ENCODE measurements at regions not wholly inside any gene's neighbourhood (a gene's known extent, or its start where the extent isn't known, plus 50 kb on each side); places are given as distances from the start of the nearest gene placed in this dataset.

GRCh38 chr13:44837250-44837649 lies 152.0 kb downstream of the NUFIP1 start:
- no peaks in the 10 kb centered on the region for H3K27me3 ChIP-seq (ENCODE audit: control insufficient read depth in 2 of 2, insufficient read depth in 2 of 2, low read length in 2 of 2)
- ChIA-PET POLR2A (no interaction called here), CTCF (ENCODE audit: low intra/inter-chr PET ratio) (no interaction called here)
- 0% methylated on average over 1 of the region's 1 CpG for WGBS (ENCODE audit: insufficient coverage, low coverage, missing lambda C conversion rate)
- no peaks in the 10 kb centered on the region for H3K9me3 ChIP-seq (replicated peaks; ENCODE audit: control insufficient read depth, insufficient read depth, low read depth, low read length)
- H3K9me1 ChIP-seq (ENCODE audit: control insufficient read depth, insufficient read depth, low read length), result no peaks in the 10 kb centered on the region
- H3K79me2 ChIP-seq (ENCODE audit: control insufficient read depth, insufficient read depth, low read length), result no peaks in the 10 kb centered on the region
- H3K36me3 ChIP-seq (ENCODE audit: control insufficient read depth, insufficient read depth, low read length), result no peaks in the 10 kb centered on the region
- H3K9ac ChIP-seq (ENCODE audit: insufficient read depth in 1 of 2, low read depth in 2 of 2, low read length in 2 of 2), result no peak overlapping the region
- no peak overlapping the region for H3K4me2 ChIP-seq (ENCODE audit: insufficient read depth, low read length)
- no peaks in the 10 kb centered on the region for H3K4me1 ChIP-seq (replicated peaks in 1 of 2; ENCODE audit: control insufficient read depth in 2 of 2, insufficient read depth in 2 of 2, low read length in 2 of 2)
- in situ Hi-C loops (cut with MboI) (no loop called here), intact Hi-C loops (cut with micrococcal nuclease) (no loop called here)
- BruUV-seq (replicated peaks), result no TSS peak
- DNase-seq (ENCODE audit: extremely low read depth in 1 of 4, low spot score in 3 of 4) (no peak), FAIRE-seq (no peak), ATAC-seq (no peak)
- H3K27ac ChIP-seq (ENCODE audit: extremely low read depth, low read depth, low read length), result no peak overlapping the region
- no peak overlapping the region for H2AFZ ChIP-seq (ENCODE audit: low read depth, low read length)
- H4K20me1 ChIP-seq (replicated peaks; ENCODE audit: control insufficient read depth, insufficient read depth, low read length), result no peaks in the 10 kb centered on the region
- H3K4me3 ChIP-seq, result no peak overlapping the region
- TF ChIP-seq DPF2 (IDR thresholded peaks at IDR 0.05), result peak; percentile 44; the same call in 1 of the 2 replicates
- no peak for TF ChIP-seq CHD4 (IDR thresholded peaks at IDR 0.05; ENCODE audit: insufficient read depth, insufficient replicate concordance, low read depth, low read length, poor library complexity, severe bottlenecking)
- TF ChIP-seq FOXA3 (CRISPR knock-in tag; conservative IDR thresholded peaks at IDR 0.05 in 1 of 2, IDR thresholded peaks at IDR 0.05 in 1 of 2), result peak; percentile 54 to 68; a peak in 3 of 4 replicates
- no peak for TF ChIP-seq LARP7 (IDR thresholded peaks at IDR 0.05)
- no peak for TF ChIP-seq ZNF584 (CRISPR knock-in tag; IDR thresholded peaks at IDR 0.05; ENCODE audit: low read depth)
- peak; percentile 19; the same call in 1 of the 2 replicates for TF ChIP-seq ATF3 (IDR thresholded peaks at IDR 0.05)
- no peak for TF ChIP-seq ATF3 (CRISPR knock-in tag; conservative IDR thresholded peaks at IDR 0.05)
- no peak for TF ChIP-seq RFX5 (IDR thresholded peaks at IDR 0.05; ENCODE audit: low read depth, low read length)
- no peak for TF ChIP-seq SMAD1 (IDR thresholded peaks at IDR 0.05; ENCODE audit: low read depth, low read length, partially characterized antibody)
- TF ChIP-seq ZNF121 (CRISPR knock-in tag; conservative IDR thresholded peaks at IDR 0.05), result no peak
- no peak for TF ChIP-seq MAX (CRISPR knock-in tag; IDR thresholded peaks at IDR 0.05)
- TF ChIP-seq ZNF398 (CRISPR knock-in tag; IDR thresholded peaks at IDR 0.05), result no peak
- peak; percentile 78 for TF ChIP-seq ARID1B (IDR thresholded peaks at IDR 0.05)
- no peak for TF ChIP-seq ETV6 (IDR thresholded peaks at IDR 0.05; ENCODE audit: borderline replicate concordance in 1 of 2, low read depth in 2 of 2, low read length in 1 of 2)
- TF ChIP-seq ETV6 (CRISPR knock-in tag; IDR thresholded peaks at IDR 0.05; ENCODE audit: borderline replicate concordance), result no peak
- TF ChIP-seq RBM17 (IDR thresholded peaks at IDR 0.05; ENCODE audit: borderline replicate concordance, low read depth, low read length), result no peak
- TF ChIP-seq KDM1A (IDR thresholded peaks at IDR 0.05), result no peak
- no peak for TF ChIP-seq ZNF707 (CRISPR knock-in tag; conservative IDR thresholded peaks at IDR 0.05)
- no peak for TF ChIP-seq NR2C2 (CRISPR knock-in tag; IDR thresholded peaks at IDR 0.05)
- TF ChIP-seq NR2C2 (tag; IDR thresholded peaks at IDR 0.05), result no peak
- TF ChIP-seq MITF (IDR thresholded peaks at IDR 0.05), result no peak
- TF ChIP-seq SMARCA4 (IDR thresholded peaks at IDR 0.05), result peak; percentile 61
